NCI-H1417 (cell line): ENCODE measurements at regions not wholly inside any gene's neighbourhood (a gene's known extent, or its start where the extent isn't known, plus 50 kb on each side); places are given as distances from the start of the nearest gene placed in this dataset.

Experiments used
- DNase-seq, 3 experiments: peaks; one replicate each; lab custom pipeline; 2025; lab: John Stamatoyannopoulos, UW

DNA sequence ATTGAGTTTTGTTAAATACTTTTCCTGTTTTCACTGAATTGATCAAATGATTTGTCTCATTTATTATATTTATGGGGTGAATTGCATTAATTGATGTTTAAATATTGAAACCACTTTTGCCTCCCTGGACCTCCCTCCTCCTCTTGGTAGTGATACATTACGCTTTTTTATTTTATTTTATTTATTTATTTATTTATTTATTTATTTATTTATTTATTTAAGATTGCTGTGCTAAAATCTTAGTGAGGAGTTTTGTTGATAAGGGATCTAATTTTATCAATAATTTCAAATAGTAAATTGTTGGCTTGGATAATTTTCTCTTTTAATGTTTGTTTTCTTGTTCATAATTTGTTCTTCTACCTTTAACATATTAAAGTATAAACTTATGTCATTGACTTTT lies 1281.0 kb upstream of the NXPH2 start:
- DNase-seq: no peak

DNA sequence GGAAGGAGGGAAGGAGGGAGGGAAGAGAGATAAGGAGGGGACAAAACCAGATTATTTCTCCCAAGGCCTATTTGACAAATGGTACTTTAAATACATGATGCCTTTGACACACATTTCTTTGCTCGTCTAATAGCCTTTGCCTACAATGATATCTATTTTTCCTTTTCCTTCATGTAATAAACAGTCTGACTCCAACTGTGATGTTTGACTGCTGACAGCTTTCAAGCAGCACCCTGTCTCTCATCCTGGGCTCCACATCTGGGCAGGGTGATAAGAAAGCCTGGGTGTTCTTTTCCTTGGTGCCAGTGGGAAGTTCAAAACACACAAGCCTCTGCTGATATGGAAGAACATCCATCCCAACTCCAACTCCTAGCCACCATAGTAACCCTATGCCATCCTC lies 1277.7 kb upstream of the NXPH2 start:
- DNase-seq: no peak

DNA sequence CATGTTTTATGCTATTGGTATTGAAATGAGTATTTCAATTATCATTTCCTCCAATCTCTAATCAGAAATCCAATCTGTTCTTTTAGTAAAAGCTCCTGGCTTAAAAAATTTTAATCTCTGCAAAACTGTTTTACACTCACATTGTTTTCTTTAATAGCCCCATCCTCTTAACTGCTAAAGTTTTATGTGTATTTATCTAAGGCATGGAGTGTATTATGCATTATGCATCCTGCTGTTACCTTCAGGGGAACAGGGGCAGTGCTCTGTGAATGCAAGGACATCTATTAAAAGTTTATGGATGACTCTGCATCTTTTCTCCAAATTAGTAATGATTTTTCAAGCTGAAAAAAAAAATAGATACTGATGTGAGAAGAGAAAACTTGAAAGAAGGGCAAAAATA lies 1261.6 kb upstream of the NXPH2 start:
- no peak for DNase-seq

DNA sequence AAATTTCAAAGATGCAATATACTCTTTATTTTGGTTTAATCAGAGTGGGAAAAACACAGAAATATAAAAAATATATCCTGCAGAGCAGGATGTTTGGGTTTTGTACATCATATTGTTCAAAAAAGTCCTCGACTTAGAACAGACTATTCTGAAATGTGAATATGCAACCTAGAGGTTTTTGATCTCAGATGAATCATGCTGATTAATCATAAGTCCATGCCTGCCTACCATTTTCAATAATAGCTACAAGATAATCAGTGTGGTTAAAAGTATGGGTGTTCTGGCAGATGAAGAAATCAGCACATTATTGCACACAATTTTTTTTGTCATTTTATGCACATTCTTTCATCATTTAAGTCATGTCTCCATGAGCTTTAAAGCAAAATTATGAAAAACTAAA lies 1261.0 kb upstream of the NXPH2 start:
- no peak for DNase-seq

DNA sequence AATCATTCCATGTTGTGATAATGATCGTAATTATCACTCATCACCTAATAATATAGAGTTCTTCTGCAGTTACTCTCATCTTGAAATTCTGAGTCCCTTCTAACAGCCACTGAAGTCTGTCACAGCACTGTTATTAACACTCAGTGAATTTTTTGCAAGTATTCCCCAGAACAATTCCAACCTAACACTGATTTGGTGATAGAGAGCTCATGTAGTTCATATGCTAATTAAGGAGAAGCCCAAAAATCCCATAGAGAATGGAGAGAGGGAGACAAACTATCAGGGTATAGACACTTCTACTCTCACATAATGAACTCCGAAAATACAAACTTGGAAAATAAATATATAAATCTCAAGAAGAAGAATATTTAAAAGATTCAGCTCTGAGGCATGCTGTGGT lies 1253.4 kb upstream of the NXPH2 start:
- DNase-seq: no peak

DNA sequence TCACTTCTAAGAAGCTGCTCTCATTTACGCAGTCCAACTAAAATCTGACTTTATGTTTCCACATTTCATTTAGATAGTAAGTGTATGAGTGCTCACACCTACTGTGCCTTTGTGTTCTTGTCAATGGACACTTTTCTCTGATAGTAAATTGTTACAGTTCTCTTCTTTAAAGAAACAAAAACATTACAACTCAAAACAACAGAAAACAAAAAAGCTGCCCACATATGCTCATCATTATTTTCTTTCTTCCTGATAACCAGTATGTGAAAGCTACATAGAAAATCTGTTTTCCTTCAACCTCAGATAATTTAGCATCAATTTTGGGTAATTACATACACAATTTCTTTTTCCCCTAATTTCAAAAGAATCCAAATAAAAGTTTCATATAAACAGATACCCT lies 1247.8 kb upstream of the NXPH2 start:
- no peak for DNase-seq

DNA sequence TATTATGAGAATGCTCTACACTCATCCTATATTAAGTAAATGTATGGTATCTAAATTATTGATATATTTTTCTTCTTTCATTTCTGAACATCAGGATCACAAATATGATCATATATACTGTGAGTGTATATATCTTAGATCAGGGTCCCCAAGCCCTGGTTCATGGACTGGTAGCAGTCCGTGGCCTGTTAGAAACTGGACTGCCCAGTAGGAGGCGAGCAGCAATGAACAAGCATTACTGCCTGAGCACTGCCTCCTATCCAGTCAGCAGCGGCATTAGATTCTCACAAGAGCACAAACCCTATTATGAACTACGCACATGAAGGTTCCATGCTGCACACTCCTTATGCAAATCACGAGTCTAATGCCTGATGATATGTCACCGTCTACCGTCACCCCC lies 1247.1 kb upstream of the NXPH2 start:
- DNase-seq: no peak

DNA sequence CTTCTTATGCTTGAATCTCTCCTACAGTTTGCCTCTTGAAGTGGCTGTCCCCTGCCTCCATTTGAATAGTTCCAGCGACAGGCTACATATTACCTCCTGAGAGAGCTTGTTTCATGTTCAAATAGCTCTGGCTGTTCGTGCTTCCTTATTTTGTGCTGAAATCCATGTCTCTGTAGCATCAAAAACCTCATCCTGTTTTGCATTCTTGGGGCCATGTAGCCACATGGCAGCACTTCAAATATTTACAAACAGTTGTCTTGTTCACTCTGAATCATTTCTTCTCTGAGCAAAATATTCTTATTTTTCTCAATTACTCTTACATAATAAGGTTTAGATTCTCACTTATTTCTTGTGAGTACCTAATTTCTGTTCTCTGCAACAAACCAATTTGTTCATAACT lies 1243.1 kb upstream of the NXPH2 start:
- DNase-seq: no peak

DNA sequence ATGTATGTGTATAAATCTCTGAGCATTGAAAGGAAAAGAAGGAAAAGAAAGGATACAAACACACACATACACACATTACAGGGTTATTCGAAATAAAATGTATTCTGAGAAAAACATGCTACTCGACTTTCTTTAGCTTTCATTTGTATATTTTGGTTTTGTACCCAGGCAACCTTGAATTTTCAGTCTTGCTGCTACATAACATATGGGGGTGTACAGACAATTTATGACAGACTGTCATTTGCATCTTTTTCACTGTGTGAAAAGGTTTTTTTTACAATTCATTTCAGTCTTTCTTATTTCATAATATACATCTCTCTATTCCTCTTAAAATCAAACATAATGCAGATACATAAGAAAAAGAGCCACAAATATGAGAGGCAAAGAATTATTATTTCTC lies 1238.4 kb upstream of the NXPH2 start:
- DNase-seq: no peak

DNA sequence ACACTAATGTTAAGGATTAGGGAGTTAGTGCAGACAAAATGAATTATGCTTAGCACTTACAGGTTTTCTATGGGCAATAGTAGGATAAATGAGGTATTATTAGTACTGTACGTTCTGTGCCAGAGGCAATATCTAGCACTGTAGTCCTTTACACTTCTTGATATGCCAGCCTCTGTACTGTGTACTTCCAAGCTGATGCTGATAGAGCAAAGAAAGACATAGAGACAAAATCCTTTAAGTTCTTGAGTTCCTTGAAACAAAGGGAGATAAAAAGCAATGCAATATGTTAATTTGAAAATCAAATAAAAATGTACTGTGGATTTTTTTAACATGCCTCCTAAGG lies 1234.0 kb upstream of the NXPH2 start:
- DNase-seq: no peak

DNA sequence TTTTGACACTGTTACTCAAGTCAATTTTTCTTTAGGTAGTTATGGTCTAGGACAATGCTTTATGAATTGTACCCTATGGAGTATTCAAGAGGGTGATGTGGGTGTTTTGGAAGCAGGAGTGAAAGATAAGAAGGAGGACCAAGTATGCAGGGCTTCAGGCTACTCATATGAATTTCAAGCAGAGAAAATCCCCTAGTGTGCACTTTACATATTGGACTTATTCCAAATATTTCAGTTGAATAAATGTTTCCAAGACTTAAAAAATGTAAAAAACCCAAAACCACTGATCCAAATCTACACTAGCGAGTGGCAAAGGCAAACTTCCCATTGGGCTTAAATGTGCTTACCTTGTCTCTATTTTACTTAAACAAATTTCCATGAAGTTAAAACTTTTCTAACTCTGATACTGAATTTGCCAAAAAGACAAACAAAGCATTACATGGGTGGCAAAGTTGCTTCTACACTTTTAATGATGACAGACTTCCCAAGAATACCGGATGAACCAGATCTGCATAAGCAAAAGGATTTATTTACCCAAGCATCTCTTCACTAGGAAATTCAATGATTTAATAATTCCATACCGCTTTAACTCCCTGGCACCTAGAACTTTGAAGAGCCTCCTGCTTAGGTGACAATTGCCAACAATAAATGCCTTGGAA lies 1233.5 kb upstream of the NXPH2 start:
- no peak for DNase-seq

DNA sequence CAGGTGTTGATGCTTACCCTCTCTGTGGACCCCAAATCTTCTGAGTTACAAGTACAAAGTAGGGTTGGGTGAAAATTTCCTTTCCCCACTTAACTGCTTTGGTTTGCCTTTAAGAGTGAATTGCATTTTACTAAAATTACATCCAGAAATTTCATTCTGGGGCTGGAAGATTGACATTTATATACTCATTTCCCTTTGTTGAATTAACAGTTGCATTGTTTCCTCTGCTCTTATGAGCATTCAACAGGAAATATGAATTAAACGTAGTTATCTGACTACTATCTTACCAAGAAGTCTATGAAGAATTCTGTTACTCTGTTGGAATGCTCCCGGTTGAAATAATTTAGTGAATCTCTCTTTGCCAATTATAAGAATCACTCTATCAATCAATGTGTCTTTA lies 1231.1 kb upstream of the NXPH2 start:
- DNase-seq: no peak

DNA sequence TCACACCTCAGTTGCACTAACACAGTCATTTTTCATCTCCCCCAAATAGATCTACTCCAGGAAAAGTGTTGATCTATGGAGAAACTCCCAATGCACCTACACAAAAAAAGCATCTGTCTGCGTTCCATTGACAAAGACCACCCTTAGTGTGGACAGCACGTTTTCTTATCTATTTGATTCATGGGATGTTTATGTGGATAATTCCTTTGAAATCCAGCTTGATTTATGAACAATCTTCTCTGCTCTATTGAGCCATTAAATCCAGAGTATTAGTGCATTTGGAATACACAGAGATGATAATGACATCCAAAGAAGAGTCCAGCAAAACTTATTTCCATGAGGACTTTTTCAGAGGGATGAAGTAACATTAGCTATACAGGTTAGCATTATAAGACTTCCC lies 1221.9 kb upstream of the NXPH2 start:
- DNase-seq: no peak

DNA sequence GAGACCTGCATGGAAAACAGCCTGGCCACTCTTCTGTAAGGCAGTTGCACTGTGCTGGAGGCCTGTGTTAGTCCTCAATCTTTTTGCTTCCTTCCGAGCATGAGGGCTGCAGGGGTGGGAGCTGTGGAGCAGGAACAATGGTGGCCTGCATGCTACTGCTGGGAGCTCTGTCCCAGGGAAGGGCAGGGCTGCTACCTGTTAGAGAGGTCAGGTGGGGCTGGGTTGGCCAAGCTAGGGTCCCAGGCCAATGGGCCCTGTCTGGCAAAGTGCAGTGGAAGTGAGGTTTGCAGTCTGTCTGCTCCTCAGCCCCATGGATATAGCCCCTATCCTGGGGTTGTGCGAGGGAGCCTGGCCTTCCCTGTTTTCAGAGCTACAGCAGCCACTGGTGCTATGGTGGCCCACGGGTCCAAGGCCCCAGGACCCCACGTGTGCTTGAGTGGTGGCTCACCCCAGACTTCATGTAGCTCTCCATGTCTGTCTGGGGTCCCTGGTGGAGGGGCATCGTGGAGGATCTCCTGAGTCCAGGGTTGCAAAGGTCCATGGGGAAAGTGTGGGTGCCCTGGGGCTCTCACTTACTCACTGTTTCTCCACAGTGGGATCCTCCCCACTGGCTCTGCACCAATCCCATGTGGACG lies 1212.6 kb upstream of the NXPH2 start:
- DNase-seq: no peak

DNA sequence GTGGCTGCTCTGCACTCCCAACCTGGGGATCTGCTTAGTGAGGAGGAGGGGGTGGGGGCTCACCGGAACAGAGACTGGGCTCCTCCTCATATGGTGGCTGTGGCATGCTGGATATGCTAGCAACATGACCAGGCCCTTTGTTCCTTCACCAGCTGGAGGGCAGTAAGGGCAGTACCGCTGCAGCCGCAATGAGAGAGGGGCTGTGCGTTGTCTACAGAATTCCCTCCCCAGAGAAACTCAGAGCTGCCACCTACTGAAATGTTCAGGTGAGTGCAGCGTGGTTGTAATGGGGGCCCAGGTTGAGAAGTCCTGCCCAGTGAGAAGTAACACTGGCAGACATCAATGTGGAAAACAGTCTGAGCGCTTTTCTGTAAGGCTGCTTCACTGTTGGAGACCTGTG lies 1211.9 kb upstream of the NXPH2 start:
- DNase-seq: no peak

DNA sequence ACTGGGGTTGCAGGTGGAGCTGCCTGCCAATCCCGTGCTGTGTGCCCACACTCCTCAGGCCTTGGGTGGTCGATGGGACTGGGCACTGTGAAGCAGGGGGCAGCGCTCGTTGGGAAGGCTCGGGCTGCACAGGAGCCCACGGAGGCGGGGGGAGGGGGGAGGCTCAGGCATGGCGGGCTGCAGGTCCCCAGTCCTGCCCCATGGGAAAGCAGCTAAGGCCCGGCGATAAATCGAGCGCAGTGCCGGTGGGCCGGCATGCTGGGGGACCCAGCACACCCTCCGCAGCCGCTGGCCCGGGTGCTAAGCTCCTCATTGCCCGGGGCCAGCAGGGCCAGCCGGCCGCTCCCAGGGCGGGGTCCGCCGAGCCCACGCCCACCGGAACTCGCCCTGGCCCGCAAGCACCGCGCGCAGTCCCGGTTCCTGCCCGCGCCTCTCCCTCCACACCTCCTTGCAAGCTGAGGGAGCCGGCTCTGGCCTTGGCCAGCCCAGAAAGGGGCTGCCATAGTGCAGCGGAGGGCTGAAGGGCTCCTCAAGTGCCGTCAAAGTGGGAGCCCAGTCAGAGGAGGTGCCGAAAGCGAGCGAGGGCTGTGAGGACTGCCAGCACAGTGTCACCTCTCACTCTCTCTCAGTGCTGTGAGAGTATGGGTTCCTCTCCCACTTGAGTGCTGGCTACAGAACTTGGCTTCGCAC lies 1210.6 kb upstream of the NXPH2 start:
- DNase-seq: no peak

DNA sequence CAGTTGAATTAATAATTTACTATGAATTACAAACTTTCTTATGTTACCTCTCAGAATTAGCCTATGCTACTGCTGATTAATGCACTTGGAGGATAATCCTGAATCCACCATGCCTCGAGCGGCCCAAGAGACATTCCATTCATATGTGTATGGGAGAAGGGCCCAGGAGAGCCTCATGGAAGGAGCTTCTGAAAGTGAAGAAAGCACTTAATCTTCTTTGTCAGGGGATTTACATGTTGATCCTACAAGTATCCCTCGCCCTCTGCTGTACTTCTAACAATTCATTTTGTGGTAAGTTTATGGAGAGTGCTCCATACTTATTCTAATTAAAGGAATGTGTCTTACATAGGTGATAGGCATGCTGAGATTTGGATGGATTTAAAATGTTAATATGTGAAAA lies 1189.1 kb upstream of the NXPH2 start:
- no peak for DNase-seq

DNA sequence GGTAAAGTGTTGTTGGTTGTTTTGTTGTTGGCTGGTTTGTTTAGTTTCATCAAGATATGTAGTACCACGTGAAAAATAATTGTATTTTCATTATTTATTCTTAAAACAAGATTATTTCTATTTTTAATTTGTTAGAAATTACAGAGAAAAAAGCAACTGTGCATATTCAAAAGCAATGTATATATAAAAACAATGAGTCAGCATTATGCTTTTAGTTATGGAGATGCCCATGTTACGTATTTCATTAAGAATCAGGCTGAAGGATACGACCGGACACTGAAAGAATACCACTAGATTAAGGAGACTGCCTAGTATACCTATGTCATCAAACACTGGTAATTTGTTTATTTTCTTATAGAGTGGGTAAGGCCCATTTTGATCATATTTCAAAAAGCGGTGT lies 1188.4 kb upstream of the NXPH2 start:
- no peak for DNase-seq

DNA sequence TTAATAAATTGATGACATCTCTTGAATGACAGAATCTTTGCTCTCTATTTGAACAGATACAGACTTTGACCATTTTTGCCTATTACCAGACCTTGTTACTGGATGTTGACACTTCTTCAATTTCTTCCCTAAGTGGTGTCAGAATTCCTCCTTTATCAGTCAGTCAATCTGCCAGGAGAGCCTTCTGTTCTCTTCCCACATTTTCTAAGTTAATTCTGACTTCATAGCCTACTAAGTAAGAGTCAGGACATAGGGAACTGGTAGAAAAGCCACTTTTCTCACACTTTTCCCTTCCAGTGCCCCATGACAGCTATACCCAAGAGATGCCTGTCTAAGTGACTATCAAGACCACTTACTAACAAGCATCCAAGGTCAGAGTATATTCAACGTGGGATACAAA lies 1187.5 kb upstream of the NXPH2 start:
- DNase-seq: no peak

DNA sequence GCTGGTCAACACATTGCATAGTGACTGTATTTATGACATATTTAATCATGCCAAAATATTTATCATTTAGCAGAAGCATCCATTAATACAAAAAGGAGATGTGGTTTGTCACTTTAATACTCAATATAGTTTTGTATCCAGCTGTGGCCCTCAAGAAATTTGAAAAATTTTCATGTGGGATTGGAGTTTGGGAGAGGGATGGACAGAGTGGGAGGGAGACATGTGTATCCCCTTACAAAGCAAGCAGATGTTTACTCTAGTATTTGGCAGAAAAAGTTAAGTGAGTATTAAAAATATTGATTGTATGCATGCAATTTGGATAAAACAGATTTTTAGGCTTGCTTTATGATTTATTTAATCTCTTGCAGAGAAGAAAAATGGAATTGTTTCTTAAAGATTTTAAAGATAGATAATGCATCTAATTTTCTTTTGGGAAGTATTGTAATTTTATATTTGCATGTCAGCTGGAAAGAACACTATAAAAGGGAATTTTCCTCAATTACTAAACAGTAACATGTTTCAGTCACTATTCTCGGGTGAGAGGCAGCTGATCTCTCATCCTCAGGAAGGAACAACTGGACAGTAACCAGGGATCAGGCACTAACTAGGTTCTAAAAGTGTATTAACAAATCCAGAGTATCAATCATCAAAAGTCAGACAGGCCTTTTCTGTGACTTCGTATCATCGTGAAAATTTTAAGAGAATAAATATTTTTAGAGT lies 1184.7 kb upstream of the NXPH2 start:
- DNase-seq: no peak

DNA sequence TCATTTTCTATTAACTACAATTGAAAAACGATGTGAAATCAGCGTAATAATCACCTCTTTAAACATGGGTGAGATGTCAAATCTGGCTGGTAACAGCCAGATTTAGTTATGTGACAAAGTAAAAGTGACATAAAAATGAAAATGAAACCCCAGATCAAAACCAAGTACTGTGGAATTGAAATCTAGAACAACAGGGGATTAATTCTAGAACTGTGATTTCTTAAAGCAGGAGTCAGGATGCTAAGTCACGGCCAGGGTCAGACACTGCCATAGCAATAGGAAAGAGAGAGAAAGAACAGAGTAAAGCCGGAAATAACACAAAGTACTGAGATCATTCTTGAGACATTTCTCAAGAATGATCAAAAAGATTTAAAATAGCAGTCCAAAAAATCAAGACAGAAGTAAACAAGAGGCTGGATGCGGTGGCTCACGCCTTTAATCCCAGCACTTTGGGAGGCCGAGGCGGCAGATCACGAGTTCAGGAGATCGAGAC lies 1183.7 kb upstream of the NXPH2 start:
- no peak for DNase-seq

DNA sequence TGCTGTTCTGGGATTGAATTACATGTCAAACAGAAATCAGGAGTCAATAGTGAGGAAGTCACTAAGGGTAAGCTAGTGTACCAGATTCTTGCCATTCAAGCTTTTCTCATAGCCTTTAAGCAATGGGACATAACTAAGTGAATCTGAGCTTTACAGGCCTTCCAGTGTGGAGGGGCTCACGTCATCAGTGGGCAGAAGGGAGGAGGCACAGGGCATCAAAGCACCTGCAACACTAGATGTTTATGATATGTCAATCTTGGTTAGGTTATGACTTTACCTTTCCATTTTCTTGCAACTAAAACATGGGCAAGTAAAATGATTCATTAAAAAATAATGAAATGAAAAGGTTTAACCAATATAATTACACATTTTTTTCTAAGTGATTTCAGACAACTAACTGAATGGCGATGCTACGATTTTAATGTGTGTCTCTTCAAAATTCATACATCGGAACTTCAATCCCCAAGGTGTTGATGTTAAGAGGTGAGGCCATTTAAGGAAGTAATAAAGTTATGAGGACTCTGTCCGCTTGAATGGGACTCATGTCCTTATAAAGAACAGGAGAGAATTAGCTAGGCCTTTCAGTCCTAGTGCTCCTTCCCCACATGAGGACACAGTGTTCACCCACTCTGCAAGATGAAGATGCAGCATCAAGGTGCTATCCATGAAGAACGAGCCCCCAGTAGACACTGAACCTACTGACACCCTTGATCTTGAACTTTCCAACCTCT lies 1169.2 kb upstream of the NXPH2 start:
- DNase-seq: no peak
